ENCODE measurements at regions not wholly inside any gene's neighbourhood (a gene's known extent, or its start where the extent isn't known, plus 50 kb on each side); places are given as distances from the start of the nearest gene placed in this dataset.

DNA sequence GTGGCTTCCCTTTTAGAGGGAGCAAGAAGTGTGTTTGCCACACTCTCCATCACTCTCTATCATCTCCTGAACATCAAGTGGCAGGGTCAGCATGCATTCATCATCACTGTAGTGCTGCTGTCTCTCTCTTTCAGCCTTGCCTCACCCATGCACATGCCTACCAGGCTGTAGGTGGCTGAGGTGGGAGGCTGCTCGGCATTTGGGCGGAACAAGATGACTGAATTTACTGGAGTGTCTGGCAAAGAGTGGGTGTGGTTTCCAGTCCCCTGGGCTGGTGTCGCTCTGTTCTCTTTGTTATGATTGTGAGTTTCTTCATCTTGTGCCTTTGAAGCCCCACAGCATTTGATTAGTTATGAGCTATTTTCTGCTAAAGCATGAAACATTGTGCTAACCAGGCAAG, 541.9 kb upstream of the EEF2KMT start:
- TF ChIP-seq EZH2 (IDR thresholded peaks at IDR 0.05; ENCODE audit: insufficient read depth, poor library complexity, severe bottlenecking), result no peak
- no peak for TF ChIP-seq EZH2phosphoT487 (IDR thresholded peaks at IDR 0.05; ENCODE audit: insufficient read depth, low read depth)

Measured in GM23248 (cell line).